HEK293T (cell line): ENCODE measurements at regions not wholly inside any gene's neighbourhood (a gene's known extent, or its start where the extent isn't known, plus 50 kb on each side); places are given as distances from the start of the nearest gene placed in this dataset.

Experiments
- CTCF ChIA-PET: fragments of 350-600 bp; formaldehyde crosslinking; extraction: SDS; loops from one replicate; lab custom pipeline; 2021; ENCODE audit warnings: antibody characterized with exemption, inconsistent platforms; lab: Yijun Ruan, JAX
- POLR2A ChIA-PET: fragments of 350-600 bp; formaldehyde crosslinking; extraction: SDS; loops from one replicate; lab custom pipeline; 2020; ENCODE audit warnings: antibody characterized with exemption, inconsistent platforms; lab: Yijun Ruan, JAX
- DNase-seq: peaks from one replicate; pipeline ENCODE4 v3.0.0; 2012; ENCODE audit warnings: mixed read lengths; ENCODE audit errors: extremely low spot score
- ARNT ChIP-seq: fragments of 450-650 bp; IDR thresholded peaks from 2 replicates; pipeline ENCODE4 v1.6.1; 2017; ENCODE audit warnings: mild to moderate bottlenecking
- BHLHE40 ChIP-seq: fragments of 450-650 bp; IDR thresholded peaks from 2 replicates; pipeline ENCODE4 v1.6.1; 2016; ENCODE audit warnings: mild to moderate bottlenecking, moderate library complexity, borderline replicate concordance
- CTBP1 ChIP-seq: fragments of 450-650 bp; IDR thresholded peaks from 2 replicates; pipeline ENCODE4 v1.6.1; 2016; ENCODE audit warnings: borderline replicate concordance
- ELF4 ChIP-seq: fragments of 450-650 bp; IDR thresholded peaks from 2 replicates; pipeline ENCODE4 v1.6.1; 2017; ENCODE audit warnings: antibody characterized with exemption
- FOXA1 ChIP-seq: fragments of 450-650 bp; IDR thresholded peaks from 2 replicates; pipeline ENCODE4 v1.6.1; 2016; ENCODE audit warnings: mild to moderate bottlenecking
- FOXK2 ChIP-seq: fragments of 450-650 bp; IDR thresholded peaks from 2 replicates; pipeline ENCODE4 v1.6.1; 2016; ENCODE audit warnings: mild to moderate bottlenecking
- FOXM1 ChIP-seq: fragments of 450-650 bp; IDR thresholded peaks from 2 replicates; pipeline ENCODE4 v1.6.1; 2017; ENCODE audit warnings: mild to moderate bottlenecking, borderline replicate concordance
- HDGF ChIP-seq: fragments of 450-650 bp; IDR thresholded peaks from 2 replicates; pipeline ENCODE4 v1.6.1; 2017; ENCODE audit warnings: antibody characterized with exemption, borderline replicate concordance
- L3MBTL2 ChIP-seq: fragments of 450-650 bp; conservative IDR thresholded peaks from 2 replicates; pipeline ENCODE4 v1.6.1; 2016; ENCODE audit warnings: mild to moderate bottlenecking
- LEF1 ChIP-seq: fragments of 450-650 bp; IDR thresholded peaks from 2 replicates; pipeline ENCODE4 v1.6.1; 2017; ENCODE audit warnings: mild to moderate bottlenecking, borderline replicate concordance
- NFRKB ChIP-seq: fragments of 450-650 bp; IDR thresholded peaks from 2 replicates; pipeline ENCODE4 v1.6.1; 2016; ENCODE audit warnings: mild to moderate bottlenecking, moderate library complexity
- PKNOX1 ChIP-seq: fragments of 450-650 bp; IDR thresholded peaks from 2 replicates; pipeline ENCODE4 v1.6.1; 2016
- SP1 ChIP-seq: fragments of 450-650 bp; IDR thresholded peaks from 2 replicates; pipeline ENCODE4 v1.6.1; 2017
- SUZ12 ChIP-seq: fragments of 450-650 bp; IDR thresholded peaks from 2 replicates; pipeline ENCODE4 v1.6.1; 2016; ENCODE audit warnings: mild to moderate bottlenecking
- TARDBP ChIP-seq: fragments of 450-650 bp; IDR thresholded peaks from 2 replicates; pipeline ENCODE4 v1.6.1; 2016
- ZNF384 ChIP-seq: fragments of 450-650 bp; IDR thresholded peaks from 2 replicates; pipeline ENCODE4 v1.6.1; 2016

- DNase-seq: no peak
- ChIA-PET CTCF (no interaction called here), POLR2A (no interaction called here)
- no peak for TF ChIP-seq NFRKB
- no peak for TF ChIP-seq L3MBTL2
- no peak for TF ChIP-seq FOXA1
Measured at GRCh38 chr14:98957211-98958047, 314.6 kb downstream of the BCL11B start.

- ChIA-PET POLR2A (no interaction called here), CTCF (no interaction called here)
- no peak for DNase-seq
- TF ChIP-seq FOXM1 (no peak), ARNT (no peak), CTBP1 (no peak), TARDBP (no peak), PKNOX1 (no peak), SUZ12 (no peak)
Measured at GRCh38 chr14:98958048-98958631, 313.9 kb downstream of the BCL11B start.

- CTCF ChIA-PET: no interaction called here
Measured at GRCh38 chr14:98958632-98959031, 313.4 kb downstream of the BCL11B start.

GRCh38 chr14:98959410-98959809 lies 312.6 kb downstream of the BCL11B start:
- ChIA-PET CTCF (no interaction called here), POLR2A (no interaction called here)
- TF ChIP-seq ELF4 (no peak), FOXK2 (no peak), CTBP1 (no peak), PKNOX1 (no peak), FOXA1 (no peak), TARDBP (no peak), NFRKB (no peak), ARNT (no peak), BHLHE40 (no peak), LEF1 (no peak), SUZ12 (no peak), SP1 (no peak), L3MBTL2 (no peak), ZNF384 (no peak), HDGF (no peak), FOXM1 (no peak)
- DNase-seq: no peak

More at GRCh38 chr14:98958632-98959031, 313.4 kb downstream of the BCL11B start:
- POLR2A ChIA-PET: no interaction called here
- no peak for DNase-seq
- TF ChIP-seq SUZ12 (no peak), BHLHE40 (no peak), FOXK2 (no peak), L3MBTL2 (no peak), ELF4 (no peak), HDGF (no peak), TARDBP (no peak), NFRKB (no peak), LEF1 (no peak), FOXA1 (no peak), SP1 (no peak), ZNF384 (no peak), PKNOX1 (no peak), CTBP1 (no peak), ARNT (no peak), FOXM1 (no peak)

- ChIA-PET CTCF (no interaction called here), POLR2A (no interaction called here)
- DNase-seq: no peak
- TF ChIP-seq SP1 (no peak), ARNT (no peak), FOXK2 (no peak), FOXA1 (no peak), L3MBTL2 (no peak), ZNF384 (no peak), BHLHE40 (no peak), ELF4 (no peak), NFRKB (no peak), TARDBP (no peak), FOXM1 (no peak), HDGF (no peak)
Measured at GRCh38 chr14:98959958-98960616, 311.9 kb downstream of the BCL11B start.

- DNase-seq: no peak
- CTCF ChIA-PET: no interaction called here
- TF ChIP-seq HDGF: no peak
- TF ChIP-seq FOXM1: no peak
- no peak for TF ChIP-seq FOXK2
- TF ChIP-seq BHLHE40: no peak
- no peak for TF ChIP-seq LEF1
- TF ChIP-seq ZNF384: no peak
- TF ChIP-seq L3MBTL2: no peak
- no peak for TF ChIP-seq SUZ12
- no peak for TF ChIP-seq PKNOX1
- POLR2A ChIA-PET: no interaction called here
Measured at GRCh38 chr14:98960617-98961013, 311.4 kb downstream of the BCL11B start.
